ENCODE measurements at regions not wholly inside any gene's neighbourhood (a gene's known extent, or its start where the extent isn't known, plus 50 kb on each side); places are given as distances from the start of the nearest gene placed in this dataset.

DNA sequence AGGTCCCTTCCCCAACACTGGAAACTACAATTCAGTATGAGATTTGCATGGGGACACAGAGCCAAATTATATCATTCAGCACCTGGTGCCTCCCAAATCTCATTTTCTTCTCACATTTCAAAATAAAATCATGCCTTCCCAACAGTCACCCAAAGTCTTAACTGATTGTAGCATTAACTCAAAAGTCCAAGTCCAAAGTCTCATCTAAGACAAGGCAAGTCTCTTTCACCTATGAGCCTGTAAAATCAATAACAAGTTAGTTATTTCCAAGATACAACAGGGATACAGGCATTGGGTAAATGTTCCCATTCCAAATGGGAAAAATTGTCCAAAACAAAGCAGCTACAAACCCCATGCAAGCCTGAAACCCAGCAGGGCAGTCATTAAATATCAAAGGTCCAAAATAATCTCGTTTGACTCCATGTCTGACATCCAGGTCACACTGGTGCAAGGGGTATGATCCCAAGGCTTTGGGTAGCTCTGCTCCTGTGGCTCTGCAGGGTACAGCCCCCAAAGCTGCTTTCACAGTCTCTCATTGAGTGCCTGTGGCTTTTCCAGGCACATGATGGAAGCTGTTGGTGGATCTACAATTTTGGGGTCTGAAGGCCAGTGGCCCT, 1370.1 kb upstream of the DDX18 start:
- no peaks in the 10 kb centered on the region for H3K4me1 Mint-ChIP-seq
- Histone ChIP-seq H3K4me3 (ENCODE audit: low read length) (no peak overlapping the region), H3K36me3 (ENCODE audit: insufficient read depth, low read length) (no peaks in the 10 kb centered on the region), H3K9me3 (ENCODE audit: low read length) (no peaks in the 10 kb centered on the region), H3K27ac (ENCODE audit: low read depth, low read length) (no peak overlapping the region), H3K27me3 (ENCODE audit: insufficient read depth, low read length, poor library complexity, severe bottlenecking) (no peaks in the 10 kb centered on the region), H3K4me1 (ENCODE audit: insufficient read depth, low read length) (no peaks in the 10 kb centered on the region)
- DNase-seq = no peak
- POLR2A ChIA-PET = no interaction called here
- H3K36me3 Mint-ChIP-seq = no peaks in the 10 kb centered on the region
- no peak overlapping the region for H3K27ac Mint-ChIP-seq
- no peaks in the 10 kb centered on the region for H3K27me3 Mint-ChIP-seq
- no peak overlapping the region for H3K4me3 Mint-ChIP-seq
- peaks cover 12 to 45% (median 14%) of the 10 kb centered on the region in 5 donors for H3K9me3 Mint-ChIP-seq
- CTCF ChIA-PET = no interaction called here

DNA sequence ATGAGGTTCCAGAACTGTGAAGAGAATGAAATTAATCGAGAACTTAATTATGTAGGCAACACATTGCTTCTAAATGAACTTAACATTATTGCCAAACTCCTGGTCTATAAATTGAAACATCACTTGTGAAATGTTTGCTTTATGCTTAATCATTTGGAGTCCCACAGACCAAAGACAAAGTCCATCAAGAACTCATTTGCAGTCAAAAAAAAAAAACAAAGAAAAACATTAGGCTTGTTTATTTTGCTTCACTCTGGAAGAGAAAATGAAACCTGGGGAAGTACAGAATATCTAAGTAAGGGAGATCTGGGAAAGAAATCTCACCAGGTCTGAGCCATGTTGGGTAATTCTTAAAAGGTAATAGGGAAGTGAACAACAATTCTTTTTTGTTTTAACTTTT, 1363.5 kb upstream of the DDX18 start:
- no peak for DNase-seq
- Mint-ChIP-seq H3K27ac (no peak overlapping the region), H3K4me1 (no peaks in the 10 kb centered on the region), H3K27me3 (no peaks in the 10 kb centered on the region), H3K9me3 (peaks cover 2 to 27% (median 11%) of the 10 kb centered on the region in 5 donors), H3K36me3 (no peaks in the 10 kb centered on the region), H3K4me3 (no peak overlapping the region)
- Histone ChIP-seq H3K4me1 (ENCODE audit: insufficient read depth, low read length) (no peaks in the 10 kb centered on the region), H3K27ac (ENCODE audit: low read depth, low read length) (no peak overlapping the region), H3K4me3 (ENCODE audit: low read length) (no peak overlapping the region), H3K9me3 (ENCODE audit: low read length) (no peaks in the 10 kb centered on the region), H3K27me3 (ENCODE audit: insufficient read depth, low read length, poor library complexity, severe bottlenecking) (no peaks in the 10 kb centered on the region), H3K36me3 (ENCODE audit: insufficient read depth, low read length) (no peaks in the 10 kb centered on the region)
- CTCF ChIA-PET = no interaction called here
- POLR2A ChIA-PET = no interaction called here

DNA sequence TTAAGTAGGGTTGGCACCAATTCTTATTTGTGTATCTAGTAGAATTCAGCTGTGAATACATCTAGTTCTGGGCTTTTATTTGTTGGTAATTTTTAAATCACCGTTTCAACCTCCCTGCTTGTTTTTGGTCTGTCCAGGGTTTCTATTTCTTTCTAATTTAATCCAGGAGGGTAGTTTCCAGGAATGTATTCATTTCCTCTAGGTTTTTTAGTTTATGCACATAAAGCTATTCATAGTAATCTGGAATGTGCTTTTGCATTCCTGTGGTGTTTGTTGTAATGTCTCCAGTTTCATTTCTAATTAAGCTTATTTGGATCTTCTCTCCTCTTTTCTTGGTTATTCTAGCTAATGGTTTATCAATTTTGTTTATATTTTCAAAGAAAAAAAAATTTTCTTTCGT, 1361.8 kb upstream of the DDX18 start:
- no peak overlapping the region for H3K27ac ChIP-seq (ENCODE audit: low read depth, low read length)
- no peak overlapping the region for H3K4me3 ChIP-seq (ENCODE audit: low read length)
- Mint-ChIP-seq H3K27ac (no peak overlapping the region), H3K4me1 (no peaks in the 10 kb centered on the region), H3K4me3 (no peak overlapping the region), H3K36me3 (no peaks in the 10 kb centered on the region), H3K27me3 (no peaks in the 10 kb centered on the region), H3K9me3 (peaks cover 2 to 32% (median 11%) of the 10 kb centered on the region in 5 donors)
- ChIA-PET POLR2A (no interaction called here), CTCF (no interaction called here)
- H3K9me3 ChIP-seq (ENCODE audit: low read length) = peaks cover 4% of the 10 kb centered on the region
- H3K4me1 ChIP-seq (ENCODE audit: insufficient read depth, low read length) = no peaks in the 10 kb centered on the region
- H3K27me3 ChIP-seq (ENCODE audit: insufficient read depth, low read length, poor library complexity, severe bottlenecking) = no peaks in the 10 kb centered on the region
- no peak for DNase-seq
- no peaks in the 10 kb centered on the region for H3K36me3 ChIP-seq (ENCODE audit: insufficient read depth, low read length)

DNA sequence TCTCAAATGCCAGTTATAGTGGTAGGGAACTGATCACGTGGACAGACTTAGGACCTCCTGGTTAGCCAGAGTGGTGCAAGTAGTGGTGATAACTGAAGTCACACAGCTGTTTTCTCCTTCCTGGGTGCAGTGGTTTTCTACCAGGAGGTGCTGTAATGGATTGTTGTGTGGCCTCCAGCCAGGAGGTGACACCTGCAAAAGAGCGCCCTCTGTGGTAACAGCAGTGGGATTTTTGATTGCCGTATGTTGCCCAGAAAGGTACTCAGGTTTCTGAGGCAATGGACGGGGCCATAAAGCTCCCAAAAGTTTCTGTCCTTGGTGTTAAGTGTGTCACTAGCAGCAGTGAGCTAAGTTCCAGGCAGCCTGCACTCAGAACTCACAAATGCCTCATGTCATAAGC, 1358.1 kb upstream of the DDX18 start:
- no peaks in the 10 kb centered on the region for H3K4me1 ChIP-seq (ENCODE audit: insufficient read depth, low read length)
- no peaks in the 10 kb centered on the region for H3K36me3 ChIP-seq (ENCODE audit: insufficient read depth, low read length)
- DNase-seq = no peak
- H3K27ac Mint-ChIP-seq = no peak overlapping the region
- no peaks in the 10 kb centered on the region for H3K4me1 Mint-ChIP-seq
- ChIA-PET POLR2A (no interaction called here), CTCF (no interaction called here)
- H3K36me3 Mint-ChIP-seq = no peaks in the 10 kb centered on the region
- H3K27ac ChIP-seq (ENCODE audit: low read depth, low read length) = no peak overlapping the region
- H3K4me3 Mint-ChIP-seq = no peak overlapping the region
- H3K27me3 Mint-ChIP-seq = no peaks in the 10 kb centered on the region
- peaks cover 10 to 36% (median 14%) of the 10 kb centered on the region in 5 donors for H3K9me3 Mint-ChIP-seq
- H3K4me3 ChIP-seq (ENCODE audit: low read length) = no peak overlapping the region
- H3K27me3 ChIP-seq (ENCODE audit: insufficient read depth, low read length, poor library complexity, severe bottlenecking) = no peaks in the 10 kb centered on the region
- peaks cover 4% of the 10 kb centered on the region for H3K9me3 ChIP-seq (ENCODE audit: low read length)

DNA sequence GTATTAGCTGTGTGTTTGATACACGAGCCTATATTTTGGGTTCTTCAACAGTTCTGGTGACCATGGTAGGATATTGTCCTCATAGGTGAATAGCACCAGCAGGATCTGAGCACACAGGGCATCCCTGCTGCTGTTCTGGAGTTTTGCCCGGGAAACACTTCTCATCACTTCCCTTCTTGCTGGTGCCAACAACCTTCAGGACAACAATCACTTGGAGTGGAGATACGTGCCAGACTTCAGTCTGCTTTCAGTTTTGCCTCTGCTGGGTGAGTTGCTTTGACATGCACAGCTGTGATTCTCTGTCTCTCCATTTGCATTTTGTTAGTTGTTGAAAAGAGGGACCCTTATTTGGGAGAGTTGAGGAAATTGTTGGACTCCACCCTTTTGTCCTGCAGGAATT, 1347.2 kb upstream of the DDX18 start:
- no peaks in the 10 kb centered on the region for H3K36me3 ChIP-seq (ENCODE audit: insufficient read depth, low read length)
- no peaks in the 10 kb centered on the region for H3K27me3 ChIP-seq (ENCODE audit: insufficient read depth, low read length, poor library complexity, severe bottlenecking)
- Mint-ChIP-seq H3K9me3 (peaks cover 21 to 39% (median 26%) of the 10 kb centered on the region in 5 donors), H3K27me3 (no peaks in the 10 kb centered on the region), H3K36me3 (no peaks in the 10 kb centered on the region), H3K4me3 (no peak overlapping the region), H3K27ac (no peak overlapping the region), H3K4me1 (no peaks in the 10 kb centered on the region)
- DNase-seq = no peak
- ChIA-PET POLR2A (no interaction called here), CTCF (no interaction called here)
- no peak overlapping the region for H3K4me3 ChIP-seq (ENCODE audit: low read length)
- no peaks in the 10 kb centered on the region for H3K4me1 ChIP-seq (ENCODE audit: insufficient read depth, low read length)
- H3K9me3 ChIP-seq (ENCODE audit: low read length) = no peaks in the 10 kb centered on the region
- no peak overlapping the region for H3K27ac ChIP-seq (ENCODE audit: low read depth, low read length)

DNA sequence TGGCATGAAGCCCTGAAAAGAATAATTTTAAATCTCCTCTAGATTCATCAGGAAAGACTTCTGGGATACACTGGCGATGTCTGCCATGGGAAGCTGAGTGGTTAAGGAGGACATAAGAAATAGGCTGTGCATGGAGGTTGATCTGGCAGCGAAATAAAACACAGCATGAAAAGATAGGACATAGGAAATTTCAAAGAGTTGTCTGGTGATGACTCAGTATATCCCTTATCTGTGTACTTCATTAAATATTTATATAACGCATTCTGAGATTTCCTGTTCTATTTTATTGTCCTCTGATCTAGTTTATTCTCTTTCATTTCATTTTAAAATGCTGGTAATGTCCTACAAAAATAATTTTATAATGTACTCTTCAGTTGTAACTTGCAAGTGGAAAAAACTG, 1337.3 kb upstream of the DDX18 start:
- Histone ChIP-seq H3K9me3 (ENCODE audit: low read length) (no peaks in the 10 kb centered on the region), H3K4me3 (ENCODE audit: low read length) (no peak overlapping the region), H3K27me3 (ENCODE audit: insufficient read depth, low read length, poor library complexity, severe bottlenecking) (no peaks in the 10 kb centered on the region), H3K27ac (ENCODE audit: low read depth, low read length) (no peak overlapping the region), H3K4me1 (ENCODE audit: insufficient read depth, low read length) (no peaks in the 10 kb centered on the region), H3K36me3 (ENCODE audit: insufficient read depth, low read length) (no peaks in the 10 kb centered on the region)
- CTCF ChIA-PET = no interaction called here
- Mint-ChIP-seq H3K4me1 (no peaks in the 10 kb centered on the region), H3K36me3 (no peaks in the 10 kb centered on the region), H3K27me3 (no peaks in the 10 kb centered on the region), H3K4me3 (no peak overlapping the region), H3K27ac (no peak overlapping the region), H3K9me3 (peaks cover 6 to 24% (median 8%) of the 10 kb centered on the region in 5 donors)
- DNase-seq = no peak
- POLR2A ChIA-PET = no interaction called here

DNA sequence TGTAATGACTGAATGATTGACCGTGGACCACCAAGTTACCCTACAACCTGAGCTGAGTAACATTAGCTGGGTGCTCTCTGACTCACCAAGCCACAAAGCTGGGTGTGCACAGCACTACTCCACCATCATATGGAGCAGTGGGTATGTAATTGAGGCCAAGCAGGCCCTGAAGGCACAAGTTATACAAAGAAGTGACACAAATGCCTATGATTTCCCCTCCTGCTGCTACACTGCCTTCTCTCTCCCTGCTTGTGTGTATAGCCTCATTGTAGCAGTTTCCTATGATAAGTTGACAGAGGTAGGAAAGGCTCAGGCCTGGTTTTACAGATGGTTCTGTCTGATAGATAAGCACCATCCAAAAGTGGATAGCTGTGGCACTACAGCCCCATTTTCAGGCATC, 1327.2 kb upstream of the DDX18 start:
- Histone ChIP-seq H3K27ac (ENCODE audit: low read depth, low read length) (no peak overlapping the region), H3K36me3 (ENCODE audit: insufficient read depth, low read length) (no peaks in the 10 kb centered on the region), H3K4me1 (ENCODE audit: insufficient read depth, low read length) (no peaks in the 10 kb centered on the region), H3K27me3 (ENCODE audit: insufficient read depth, low read length, poor library complexity, severe bottlenecking) (no peaks in the 10 kb centered on the region), H3K4me3 (ENCODE audit: low read length) (no peak overlapping the region), H3K9me3 (ENCODE audit: low read length) (no peaks in the 10 kb centered on the region)
- ChIA-PET POLR2A (no interaction called here), CTCF (no interaction called here)
- Mint-ChIP-seq H3K27me3 (no peaks in the 10 kb centered on the region), H3K9me3 (peaks cover 5 to 28% (median 17%) of the 10 kb centered on the region in 5 donors), H3K4me3 (no peak overlapping the region), H3K27ac (no peak overlapping the region), H3K36me3 (no peaks in the 10 kb centered on the region), H3K4me1 (no peaks in the 10 kb centered on the region)
- DNase-seq = no peak

DNA sequence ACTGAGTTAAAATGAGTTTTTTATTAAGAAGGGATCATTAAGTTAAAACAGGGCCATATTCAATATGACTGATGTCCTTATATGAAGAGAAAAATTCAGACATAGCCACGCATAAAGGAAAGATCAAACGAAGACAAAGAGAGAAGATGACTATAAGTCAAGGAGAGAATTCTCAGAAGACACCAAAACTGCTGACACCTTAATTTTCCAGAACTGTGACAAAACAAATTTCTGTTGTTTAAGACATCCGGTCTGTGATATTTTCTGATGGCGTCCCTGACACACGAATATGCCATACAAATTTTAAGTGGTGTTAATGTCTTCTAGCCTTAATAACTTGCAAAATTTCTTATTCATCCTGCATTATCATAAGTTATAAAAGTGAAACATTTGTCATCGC, 1325.2 kb upstream of the DDX18 start:
- Mint-ChIP-seq H3K9me3 (peaks cover 3 to 38% (median 20%) of the 10 kb centered on the region in 5 donors), H3K4me3 (no peak overlapping the region), H3K27ac (no peak overlapping the region), H3K27me3 (no peaks in the 10 kb centered on the region), H3K4me1 (no peaks in the 10 kb centered on the region), H3K36me3 (no peaks in the 10 kb centered on the region)
- Histone ChIP-seq H3K36me3 (ENCODE audit: insufficient read depth, low read length) (no peaks in the 10 kb centered on the region), H3K27me3 (ENCODE audit: insufficient read depth, low read length, poor library complexity, severe bottlenecking) (no peaks in the 10 kb centered on the region), H3K9me3 (ENCODE audit: low read length) (no peaks in the 10 kb centered on the region), H3K4me1 (ENCODE audit: insufficient read depth, low read length) (no peaks in the 10 kb centered on the region), H3K27ac (ENCODE audit: low read depth, low read length) (no peak overlapping the region), H3K4me3 (ENCODE audit: low read length) (no peak overlapping the region)
- no peak for DNase-seq
- ChIA-PET POLR2A (no interaction called here), CTCF (no interaction called here)

DNA sequence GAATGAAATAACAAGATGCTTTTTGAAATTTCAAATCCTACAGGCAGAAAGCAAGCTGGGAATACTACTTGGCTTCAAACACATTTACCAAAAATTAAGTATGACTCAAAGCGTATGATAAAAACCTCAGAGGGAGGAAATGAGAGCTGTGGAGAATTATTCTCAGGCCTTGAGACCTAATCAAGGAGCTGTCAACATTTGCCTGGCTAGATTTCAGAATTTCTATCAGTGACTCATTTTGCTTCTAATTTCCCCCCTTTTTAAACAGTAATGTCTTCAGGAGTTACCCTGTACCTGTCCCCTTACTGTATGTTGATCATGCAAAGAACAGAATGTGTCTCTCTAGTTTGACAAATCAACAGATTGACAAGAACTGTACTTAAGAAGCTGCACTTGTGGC, 1324.5 kb upstream of the DDX18 start:
- ChIA-PET CTCF (no interaction called here), POLR2A (no interaction called here)
- Histone ChIP-seq H3K4me3 (ENCODE audit: low read length) (no peak overlapping the region), H3K36me3 (ENCODE audit: insufficient read depth, low read length) (no peaks in the 10 kb centered on the region), H3K27me3 (ENCODE audit: insufficient read depth, low read length, poor library complexity, severe bottlenecking) (no peaks in the 10 kb centered on the region), H3K4me1 (ENCODE audit: insufficient read depth, low read length) (no peaks in the 10 kb centered on the region), H3K9me3 (ENCODE audit: low read length) (no peaks in the 10 kb centered on the region), H3K27ac (ENCODE audit: low read depth, low read length) (no peak overlapping the region)
- Mint-ChIP-seq H3K9me3 (peaks cover 3 to 38% (median 20%) of the 10 kb centered on the region in 5 donors), H3K27ac (no peak overlapping the region), H3K4me1 (no peaks in the 10 kb centered on the region), H3K4me3 (no peak overlapping the region), H3K27me3 (no peaks in the 10 kb centered on the region), H3K36me3 (no peaks in the 10 kb centered on the region)
- DNase-seq = no peak
